HG03457 (cell line): ENCODE measurements at regions not wholly inside any gene's neighbourhood (a gene's known extent, or its start where the extent isn't known, plus 50 kb on each side); places are given as distances from the start of the nearest gene placed in this dataset.
"Not testable (repeated sequence)": the region's sequence is repeated elsewhere in the genome, so short reads cannot be mapped to it uniquely, and the experiment has no call there.

ENCODE experiments used
- ATAC-seq: cut with Tn5 transposase; IDR thresholded peaks from one replicate; pipeline ENCODE4 v1.9.1; 2021; ENCODE audit warnings: moderate number of reproducible peaks; ENCODE audit not compliant: unreplicated experiment

DNA sequence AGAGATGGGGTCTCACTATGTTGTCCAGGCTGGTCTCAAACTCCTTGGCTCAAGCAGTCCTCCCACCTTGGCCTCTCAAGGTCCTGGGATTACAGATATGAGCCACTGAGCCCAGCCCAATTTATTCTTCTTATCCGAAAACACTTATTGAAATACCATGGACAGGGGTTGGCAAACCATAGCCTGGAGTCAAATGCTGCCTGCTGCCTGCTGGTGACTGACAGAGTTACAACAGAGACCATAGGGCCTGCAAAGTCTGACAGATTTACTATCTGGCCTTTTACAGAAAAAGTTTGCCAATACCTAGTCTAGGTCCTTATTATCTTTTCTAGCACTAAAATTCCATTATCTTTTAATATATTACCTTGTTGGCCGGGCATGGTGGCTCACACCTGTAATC is 87.1 kb upstream of the ZNF281 start:
- no peak for ATAC-seq

- no peak for ATAC-seq
Measured at GRCh38 chr1:200495901-200496300, 86.1 kb upstream of the ZNF281 start.

DNA sequence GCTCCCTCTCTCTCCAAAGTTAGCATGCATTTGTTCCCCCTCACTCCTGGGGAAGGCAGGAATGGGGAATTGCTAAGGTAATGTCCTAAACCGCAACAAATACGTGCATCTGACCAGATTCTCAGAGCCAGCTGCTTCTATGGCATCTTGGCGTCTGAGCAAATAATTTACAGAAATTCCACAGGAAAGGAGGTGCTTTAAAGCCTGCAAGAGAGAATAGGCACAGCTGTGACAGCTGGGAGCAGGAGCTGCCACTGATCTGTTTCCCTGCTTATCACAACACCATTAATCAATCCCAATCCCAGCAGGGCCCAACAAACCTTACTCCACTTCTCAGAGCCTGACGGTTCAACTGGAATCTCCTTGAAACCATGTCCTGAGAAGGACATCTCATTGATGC is 83.5 kb upstream of the ZNF281 start:
- ATAC-seq, result no peak

DNA sequence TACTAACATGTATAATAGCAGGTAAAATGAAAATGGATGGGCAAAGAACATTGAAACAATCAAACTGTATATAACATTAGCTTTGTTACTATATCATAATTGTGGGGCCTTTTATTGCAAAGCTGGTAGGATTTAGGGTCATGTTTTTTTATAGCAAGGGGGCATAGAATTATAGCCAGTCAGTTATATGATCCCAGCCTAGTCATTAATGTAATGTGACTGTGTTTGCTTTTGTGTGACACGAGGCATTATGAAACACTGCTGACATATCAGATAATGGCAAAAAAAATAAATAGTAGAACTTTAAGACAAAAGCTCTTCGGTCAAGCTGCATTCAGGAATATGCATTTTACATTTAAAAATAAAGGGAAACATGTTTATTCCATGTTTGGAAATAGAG is 81.3 kb upstream of the ZNF281 start:
- ATAC-seq, result no peak

DNA sequence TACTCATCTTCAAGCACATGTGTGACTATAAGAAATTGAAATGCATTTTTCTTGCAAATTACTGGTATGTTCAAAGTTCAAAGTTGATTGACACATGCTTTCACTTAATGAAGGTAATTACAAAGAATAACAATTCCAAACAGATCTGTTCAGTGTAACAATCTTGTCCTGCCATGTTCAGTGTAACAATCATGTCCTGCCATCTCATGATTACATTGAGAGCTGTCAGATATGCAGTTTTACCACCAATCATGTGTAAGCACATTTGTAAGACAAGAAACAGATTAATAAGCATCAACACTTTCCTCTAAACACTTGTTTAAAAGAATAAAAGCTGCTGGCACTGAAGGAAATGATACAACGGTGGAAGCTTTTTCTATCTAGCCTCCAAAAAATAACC is 80.3 kb upstream of the ZNF281 start:
- no peak for ATAC-seq

- ATAC-seq, result no peak
Measured at GRCh38 chr1:200488375-200489165, 78.7 kb upstream of the ZNF281 start.

DNA sequence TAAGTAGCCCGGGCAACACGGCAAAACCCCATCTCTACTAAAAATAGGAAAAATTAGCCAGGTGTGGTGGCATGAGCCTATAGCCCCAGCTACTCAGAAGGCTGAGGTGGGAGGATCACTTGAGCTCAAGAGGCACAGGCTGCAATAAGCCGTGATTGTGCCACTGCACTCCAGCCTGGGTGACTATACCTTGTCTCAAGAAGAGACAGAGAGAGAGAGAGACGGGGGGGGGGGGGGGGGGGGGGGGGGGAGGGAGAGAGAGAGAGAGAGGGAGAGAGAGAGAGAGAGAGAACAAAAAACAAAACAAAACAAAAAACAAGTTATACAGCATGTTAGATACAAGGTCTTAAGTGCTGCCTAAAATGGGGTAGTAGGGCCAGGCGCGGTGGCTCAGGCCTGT is 77.8 kb upstream of the ZNF281 start:
- no peak for ATAC-seq

DNA sequence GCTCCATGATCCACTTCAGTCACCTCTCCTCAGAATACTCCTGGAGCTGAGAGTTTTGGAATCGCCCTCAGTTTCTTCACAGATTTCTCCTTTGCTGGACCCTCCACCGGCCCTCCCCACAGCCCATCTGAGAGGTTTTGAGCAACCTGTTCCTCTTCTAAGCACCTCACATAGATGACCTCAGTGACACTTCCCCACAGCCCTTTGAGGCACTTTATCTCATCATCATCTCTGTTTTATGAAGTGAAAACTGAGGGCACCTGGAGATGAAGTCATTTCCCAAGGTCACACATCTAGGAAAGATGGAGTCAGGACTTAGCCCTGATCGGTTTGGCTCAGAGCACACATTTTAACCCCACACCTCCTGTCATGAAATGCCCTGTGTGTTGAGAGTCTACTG is 76.8 kb upstream of the ZNF281 start:
- ATAC-seq, result no peak

DNA sequence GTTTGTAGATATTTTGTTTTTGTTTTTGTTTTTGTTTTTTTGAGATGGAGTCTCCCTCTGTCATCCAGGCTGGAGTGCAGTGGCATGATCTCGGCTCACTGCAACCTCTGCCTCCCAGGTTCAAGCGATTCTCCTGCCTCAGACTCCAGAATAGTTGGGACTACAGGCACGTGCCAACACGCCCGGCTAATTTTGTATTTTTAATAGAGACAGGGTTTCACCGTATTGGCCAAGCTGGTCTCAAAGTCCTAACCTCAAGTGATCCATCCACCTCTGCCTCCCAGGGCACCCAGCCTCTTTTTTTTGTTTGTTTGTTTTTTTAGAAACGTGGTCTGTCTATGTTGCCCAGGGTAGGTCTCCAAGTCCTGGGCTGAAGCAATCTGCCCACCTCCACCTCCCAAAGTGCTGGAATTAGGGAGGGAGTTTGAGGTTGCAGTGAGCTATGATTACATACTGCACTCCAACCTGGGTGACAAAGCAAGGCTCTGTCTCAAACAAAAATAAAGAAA is 74.7 kb upstream of the ZNF281 start:
- not testable (repeated sequence) for ATAC-seq

DNA sequence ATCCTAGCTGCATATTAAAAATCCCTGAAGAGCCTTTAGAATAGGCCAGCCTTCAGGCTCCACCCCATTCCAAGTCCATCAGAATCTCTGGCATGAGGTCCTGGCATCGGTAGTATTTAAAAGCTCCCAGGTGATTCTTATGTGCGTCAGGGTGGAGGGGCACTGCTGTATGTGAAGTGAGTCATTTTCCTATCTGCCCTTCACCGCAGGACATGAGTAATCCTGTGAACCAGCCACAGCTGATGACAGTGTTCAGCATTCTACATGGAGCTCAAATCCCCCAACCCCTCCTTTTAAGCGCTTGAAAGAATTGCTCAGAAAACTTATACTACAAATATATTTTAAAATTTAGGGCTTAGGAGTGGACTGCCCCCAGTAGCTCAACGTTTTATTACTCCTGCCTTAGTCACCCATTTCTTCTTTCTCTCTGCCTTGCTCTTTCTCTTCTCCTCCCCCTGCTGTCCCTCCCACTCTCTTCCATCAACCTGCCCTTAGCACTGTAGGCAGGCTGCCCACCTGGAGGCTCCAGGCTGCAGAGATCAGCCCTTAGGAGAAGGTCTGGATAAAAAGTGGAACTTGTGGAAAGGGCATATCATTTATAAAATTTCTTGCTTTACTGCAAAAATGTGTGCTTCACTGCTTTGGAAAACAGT is 73.8 kb upstream of the ZNF281 start:
- peak; percentile 99 for ATAC-seq

DNA sequence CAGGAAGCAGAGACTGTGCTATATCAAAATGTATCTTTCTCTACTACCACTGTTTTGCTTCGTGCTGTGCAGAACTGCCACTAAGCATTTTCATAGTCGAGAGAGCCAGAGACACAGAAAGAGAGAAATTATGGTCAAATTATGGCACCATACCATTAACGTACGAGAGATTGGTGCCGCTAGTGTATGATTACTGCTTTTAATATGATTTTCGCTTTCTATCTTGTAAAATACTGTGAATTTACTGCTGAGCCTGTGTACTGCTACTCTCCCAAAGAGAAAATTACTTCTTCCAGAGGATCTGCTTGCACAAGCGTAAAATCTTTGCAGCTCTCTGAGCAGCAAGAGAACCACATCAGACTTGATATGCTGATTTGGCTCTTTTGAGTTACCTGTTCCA is 71.1 kb upstream of the ZNF281 start:
- no peak for ATAC-seq

DNA sequence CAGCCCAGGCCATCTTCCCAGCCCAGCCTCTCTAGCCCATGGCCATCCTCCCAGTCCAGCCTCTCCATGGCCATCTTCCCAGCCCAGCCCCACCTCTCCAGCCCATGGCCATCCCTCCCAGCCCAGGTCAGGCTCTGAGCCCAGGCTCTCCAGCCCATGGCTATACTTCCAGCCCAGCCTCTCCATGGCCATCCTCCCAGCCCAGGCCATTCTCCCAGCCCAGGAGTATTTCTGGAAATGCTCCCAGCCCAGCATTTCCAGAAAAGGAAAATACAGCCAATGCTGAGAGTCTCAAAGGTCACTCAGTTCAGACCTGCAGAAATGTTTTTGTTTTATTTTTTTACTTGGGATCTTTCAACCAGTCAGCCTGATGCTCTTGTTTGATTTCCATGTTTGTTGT is 70.0 kb upstream of the ZNF281 start:
- ATAC-seq, result no peak

GRCh38 chr1:200478945-200479558 is 69.2 kb upstream of the ZNF281 start:
- no peak for ATAC-seq

DNA sequence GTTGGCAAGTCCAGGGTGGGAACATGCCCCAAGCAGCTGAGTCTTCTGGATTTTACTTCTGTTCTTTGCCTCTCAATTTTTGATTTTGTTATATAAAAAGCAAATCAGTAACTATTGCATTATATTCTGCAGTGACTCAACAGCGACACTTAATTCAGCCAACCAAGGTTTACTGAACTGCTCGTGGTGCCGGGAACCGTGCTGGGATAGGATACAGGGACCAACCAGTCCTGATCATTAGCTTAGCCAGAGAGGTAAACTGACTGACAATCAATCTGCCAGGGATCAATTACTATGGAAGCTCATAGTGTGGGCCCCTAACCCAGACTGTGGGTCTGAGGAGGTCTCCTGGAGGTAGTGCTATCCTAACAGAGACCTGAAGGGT is 68.4 kb upstream of the ZNF281 start:
- ATAC-seq, result no peak

DNA sequence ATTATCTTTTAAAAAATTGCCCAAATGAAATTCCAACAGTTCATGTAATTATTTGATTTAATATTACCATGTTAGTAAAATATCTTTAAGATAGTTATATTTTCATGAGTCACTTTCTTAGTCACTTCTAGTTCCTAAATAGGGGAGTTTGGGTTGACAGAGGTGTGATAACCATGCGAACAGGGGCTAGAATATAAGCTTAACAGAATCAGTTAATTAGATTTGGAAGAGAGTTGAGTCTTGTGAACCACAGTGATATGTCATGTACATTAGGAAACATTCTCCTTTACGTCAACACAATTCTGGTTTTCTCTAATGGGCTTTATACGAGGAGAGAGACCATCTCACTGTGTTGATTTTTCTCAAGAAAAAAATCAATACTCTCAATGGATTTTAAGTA is 64.8 kb upstream of the ZNF281 start:
- ATAC-seq, result no peak

DNA sequence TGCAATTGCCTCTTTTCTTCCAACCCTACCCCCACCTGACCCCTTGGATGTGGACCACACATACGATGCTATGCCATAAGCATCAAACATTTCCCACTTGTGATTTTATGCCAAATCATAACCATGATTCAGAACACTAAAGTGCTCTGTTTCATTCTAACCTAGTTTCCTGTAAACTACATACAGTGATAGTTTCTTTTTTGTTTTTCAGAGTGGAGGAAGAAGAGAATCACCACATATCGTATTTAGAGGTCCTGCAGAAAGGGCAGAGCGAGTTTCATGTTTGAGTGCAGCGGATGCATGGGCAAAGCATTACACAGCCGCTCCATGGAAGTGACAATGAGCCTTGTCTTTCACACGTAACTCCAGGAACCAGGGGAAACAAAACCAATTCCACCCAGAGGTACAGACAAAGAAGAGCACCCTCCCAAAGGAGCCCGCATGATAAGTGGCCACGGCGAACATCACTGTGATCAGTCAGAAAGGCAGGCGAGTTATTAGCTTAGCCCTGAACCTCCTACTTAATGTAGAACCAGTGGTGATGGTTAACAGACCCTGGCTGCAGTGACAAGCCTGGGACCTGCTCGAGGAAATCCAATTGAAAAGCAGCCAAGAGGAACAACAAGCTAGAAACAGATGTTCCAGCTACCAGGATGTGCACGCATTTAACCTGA is 64.0 kb upstream of the ZNF281 start:
- ATAC-seq, result peak; percentile 67

- no peak for ATAC-seq
Measured at GRCh38 chr1:200471739-200472138, 61.9 kb upstream of the ZNF281 start.

DNA sequence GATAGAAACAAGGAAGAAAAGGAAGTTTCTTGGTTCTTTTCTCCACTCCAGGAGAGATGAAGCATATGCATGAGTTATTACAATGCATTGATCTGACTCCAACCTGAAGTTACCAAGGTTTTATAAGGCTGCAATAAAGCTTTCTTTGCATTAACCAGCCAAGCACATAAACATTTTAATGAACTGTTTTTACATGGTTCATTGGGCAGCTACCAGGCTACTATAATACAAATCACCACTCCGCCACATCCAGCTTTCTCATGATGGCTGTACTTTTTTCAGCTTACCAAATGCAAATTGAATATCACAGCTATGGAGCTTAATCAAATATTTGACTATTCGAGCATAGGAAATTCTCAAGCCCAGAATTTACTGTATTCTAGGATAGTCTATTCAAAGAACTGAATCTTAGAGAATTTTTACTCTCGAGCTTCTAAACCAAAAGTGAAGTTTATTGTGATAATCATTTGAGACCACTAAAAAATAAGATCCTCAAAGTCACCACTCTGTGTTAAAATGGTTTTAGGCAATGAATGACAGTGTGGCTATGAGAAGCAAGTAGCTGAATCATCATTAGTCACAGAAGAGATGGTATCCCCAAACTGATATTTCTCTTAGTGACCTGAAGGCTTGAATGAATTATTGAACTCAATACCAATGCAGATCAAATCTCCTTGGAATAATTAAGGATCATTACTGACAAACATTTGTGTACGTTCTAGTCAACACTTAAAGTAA is 58.6 kb upstream of the ZNF281 start:
- no peak for ATAC-seq

- ATAC-seq, result no peak
Measured at GRCh38 chr1:200464784-200465400, 55.1 kb upstream of the ZNF281 start.
